ENCODE measurements at regions not wholly inside any gene's neighbourhood (a gene's known extent, or its start where the extent isn't known, plus 50 kb on each side); places are given as distances from the start of the nearest gene placed in this dataset.

GRCh38 chr5:165333623-165334022 lies 1828.2 kb downstream of the MAT2B start:
- TF ChIP-seq EZH2 (IDR thresholded peaks at IDR 0.05; ENCODE audit: borderline replicate concordance, insufficient read depth, low read depth, low read length, poor library complexity, severe bottlenecking) (no peak), CTCF (IDR thresholded peaks at IDR 0.05) (no peak)
